ENCODE measurements at regions not wholly inside any gene's neighbourhood (a gene's known extent, or its start where the extent isn't known, plus 50 kb on each side); places are given as distances from the start of the nearest gene placed in this dataset.

DNA sequence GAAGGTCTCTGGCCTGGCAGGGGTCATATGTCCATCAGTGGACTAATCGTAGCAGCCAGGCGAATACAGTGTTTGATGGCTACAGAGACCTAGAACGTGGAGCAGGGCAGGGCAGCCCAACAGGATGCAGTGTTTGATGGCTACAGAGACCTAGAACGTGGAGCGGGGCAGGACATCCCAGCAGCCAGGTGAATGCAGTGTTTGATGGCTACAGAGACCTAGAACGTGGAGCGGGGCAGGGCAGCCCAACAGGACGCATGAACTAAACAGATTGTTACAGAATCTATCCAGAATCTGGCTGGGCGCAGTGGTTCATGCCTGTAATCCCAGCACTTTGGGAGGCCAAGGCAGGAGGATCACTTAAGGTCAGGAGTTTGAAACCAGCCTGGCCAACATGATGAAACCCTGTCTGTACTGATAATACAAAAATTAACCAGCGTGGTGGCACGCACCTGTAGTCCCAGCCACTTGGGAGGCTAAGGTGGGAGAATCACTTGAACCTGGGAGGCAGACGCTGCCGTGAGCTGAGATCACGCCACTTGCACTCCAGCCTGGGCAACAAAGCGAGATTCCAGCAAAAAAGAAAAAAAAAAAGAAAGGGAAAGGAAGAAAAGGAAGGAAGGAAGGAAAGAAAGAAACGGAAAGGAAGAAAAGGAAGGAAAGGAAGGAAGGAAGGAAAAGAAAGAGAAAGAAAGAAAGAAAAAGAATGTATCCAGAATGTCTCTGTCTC is 65.2 kb upstream of the RPH3AL start:
- TF ChIP-seq, protein P1, sequence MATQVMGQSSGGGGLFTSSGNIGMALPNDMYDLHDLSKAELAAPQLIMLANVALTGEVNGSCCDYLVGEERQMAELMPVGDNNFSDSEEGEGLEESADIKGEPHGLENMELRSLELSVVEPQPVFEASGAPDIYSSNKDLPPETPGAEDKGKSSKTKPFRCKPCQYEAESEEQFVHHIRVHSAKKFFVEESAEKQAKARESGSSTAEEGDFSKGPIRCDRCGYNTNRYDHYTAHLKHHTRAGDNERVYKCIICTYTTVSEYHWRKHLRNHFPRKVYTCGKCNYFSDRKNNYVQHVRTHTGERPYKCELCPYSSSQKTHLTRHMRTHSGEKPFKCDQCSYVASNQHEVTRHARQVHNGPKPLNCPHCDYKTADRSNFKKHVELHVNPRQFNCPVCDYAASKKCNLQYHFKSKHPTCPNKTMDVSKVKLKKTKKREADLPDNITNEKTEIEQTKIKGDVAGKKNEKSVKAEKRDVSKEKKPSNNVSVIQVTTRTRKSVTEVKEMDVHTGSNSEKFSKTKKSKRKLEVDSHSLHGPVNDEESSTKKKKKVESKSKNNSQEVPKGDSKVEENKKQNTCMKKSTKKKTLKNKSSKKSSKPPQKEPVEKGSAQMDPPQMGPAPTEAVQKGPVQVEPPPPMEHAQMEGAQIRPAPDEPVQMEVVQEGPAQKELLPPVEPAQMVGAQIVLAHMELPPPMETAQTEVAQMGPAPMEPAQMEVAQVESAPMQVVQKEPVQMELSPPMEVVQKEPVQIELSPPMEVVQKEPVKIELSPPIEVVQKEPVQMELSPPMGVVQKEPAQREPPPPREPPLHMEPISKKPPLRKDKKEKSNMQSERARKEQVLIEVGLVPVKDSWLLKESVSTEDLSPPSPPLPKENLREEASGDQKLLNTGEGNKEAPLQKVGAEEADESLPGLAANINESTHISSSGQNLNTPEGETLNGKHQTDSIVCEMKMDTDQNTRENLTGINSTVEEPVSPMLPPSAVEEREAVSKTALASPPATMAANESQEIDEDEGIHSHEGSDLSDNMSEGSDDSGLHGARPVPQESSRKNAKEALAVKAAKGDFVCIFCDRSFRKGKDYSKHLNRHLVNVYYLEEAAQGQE (IDR thresholded peaks at IDR 0.05; ENCODE audit: insufficient read depth in 1 of 2, low read depth in 2 of 2, low read length in 2 of 2), result no peak
- TF ChIP-seq POLR2AphosphoS5 (IDR thresholded peaks at IDR 0.05; ENCODE audit: low read depth, low read length) (no peak), SIN3A (IDR thresholded peaks at IDR 0.05; ENCODE audit: borderline replicate concordance, insufficient read depth, low read length) (no peak), TAF1 (IDR thresholded peaks at IDR 0.05; ENCODE audit: borderline replicate concordance, insufficient read depth, low read length) (no peak), FOXP2 (optimal IDR thresholded peaks at IDR 0.05; ENCODE audit: borderline replicate concordance, extremely low read depth, extremely low read length, insufficient read depth) (no peak)

- no peak for TF ChIP-seq FOXP2 (optimal IDR thresholded peaks at IDR 0.05; ENCODE audit: borderline replicate concordance, extremely low read depth, extremely low read length, insufficient read depth)
- no peak for TF ChIP-seq POLR2AphosphoS5 (IDR thresholded peaks at IDR 0.05; ENCODE audit: low read depth, low read length)
- TF ChIP-seq SIN3A (IDR thresholded peaks at IDR 0.05; ENCODE audit: borderline replicate concordance, insufficient read depth, low read length), result no peak
- TF ChIP-seq TAF1 (IDR thresholded peaks at IDR 0.05; ENCODE audit: borderline replicate concordance, insufficient read depth, low read length), result no peak
- TF ChIP-seq, protein P1 (IDR thresholded peaks at IDR 0.05; ENCODE audit: insufficient read depth in 1 of 2, low read depth in 2 of 2, low read length in 2 of 2), result no peak
Observed at GRCh38 chr17:416293-417206, 63.9 kb upstream of the RPH3AL start.

DNA sequence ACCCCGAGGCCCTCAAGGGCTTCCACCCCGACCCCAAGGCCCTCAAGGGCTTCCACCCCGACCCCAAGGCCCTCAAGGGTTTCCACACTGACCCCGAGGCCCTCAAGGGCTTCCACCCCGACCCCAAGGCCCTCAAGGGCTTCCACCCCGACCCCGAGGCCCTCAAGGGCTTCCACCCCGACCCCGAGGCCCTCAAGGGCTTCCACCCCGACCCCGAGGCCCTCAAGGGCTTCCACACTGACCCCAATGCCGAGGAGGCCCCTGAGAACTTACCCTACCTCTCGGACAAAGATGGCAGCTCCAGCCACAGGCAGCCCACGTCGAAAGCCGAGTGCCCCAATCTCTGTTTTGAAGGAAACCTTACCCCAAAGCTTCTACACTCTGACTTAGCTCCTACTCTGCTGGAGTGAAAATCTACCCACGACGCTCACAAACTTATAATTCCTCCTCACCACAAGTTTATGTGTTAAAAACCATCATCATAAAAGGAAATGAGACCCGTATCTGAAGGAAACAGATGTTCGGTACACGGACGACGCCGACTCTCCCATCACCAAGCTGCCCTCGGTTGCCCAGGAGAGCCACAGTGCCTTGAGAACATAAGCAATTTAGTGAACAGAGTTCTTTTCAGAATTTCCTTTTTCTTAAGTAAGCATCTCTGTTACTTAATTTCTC is 61.2 kb upstream of the RPH3AL start:
- TF ChIP-seq, protein P1 (IDR thresholded peaks at IDR 0.05; ENCODE audit: insufficient read depth in 1 of 2, low read depth in 2 of 2, low read length in 2 of 2), result no peak
- TF ChIP-seq SIN3A (IDR thresholded peaks at IDR 0.05; ENCODE audit: borderline replicate concordance, insufficient read depth, low read length) (no peak), FOXP2 (optimal IDR thresholded peaks at IDR 0.05; ENCODE audit: borderline replicate concordance, extremely low read depth, extremely low read length, insufficient read depth) (no peak), POLR2AphosphoS5 (IDR thresholded peaks at IDR 0.05; ENCODE audit: low read depth, low read length) (no peak), TAF1 (IDR thresholded peaks at IDR 0.05; ENCODE audit: borderline replicate concordance, insufficient read depth, low read length) (no peak)

DNA sequence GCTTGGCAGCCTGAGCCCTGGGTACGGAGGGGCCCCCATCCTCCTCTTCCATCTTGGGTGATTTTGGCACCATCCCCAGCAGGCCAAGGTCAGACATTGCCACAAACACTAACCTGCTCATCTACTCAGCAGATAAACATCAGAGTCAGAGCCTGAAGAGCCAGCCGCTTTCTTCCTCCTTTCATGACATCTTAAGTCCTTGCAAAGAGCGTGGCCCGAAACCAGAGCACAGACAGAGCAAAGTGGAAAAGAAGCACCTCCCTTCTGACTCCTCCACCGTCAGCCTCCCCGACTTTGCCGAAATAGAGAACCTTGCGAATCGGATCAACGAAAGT is 60.4 kb upstream of the RPH3AL start:
- no peak for TF ChIP-seq SIN3A (IDR thresholded peaks at IDR 0.05; ENCODE audit: borderline replicate concordance, insufficient read depth, low read length)
- no peak for TF ChIP-seq TAF1 (IDR thresholded peaks at IDR 0.05; ENCODE audit: borderline replicate concordance, insufficient read depth, low read length)
- TF ChIP-seq FOXP2 (optimal IDR thresholded peaks at IDR 0.05; ENCODE audit: borderline replicate concordance, extremely low read depth, extremely low read length, insufficient read depth), result no peak
- TF ChIP-seq, protein P1 (IDR thresholded peaks at IDR 0.05; ENCODE audit: insufficient read depth in 1 of 2, low read depth in 2 of 2, low read length in 2 of 2), result no peak
